Small intestine (tissue), 7 donors: ENCODE measurements at regions not wholly inside any gene's neighbourhood (a gene's known extent, or its start where the extent isn't known, plus 50 kb on each side); places are given as distances from the start of the nearest gene placed in this dataset.

ENCODE experiments used
- DNase-seq, 2 donors: peaks; one replicate each; pipeline versions ENCODE4 v3.0.0 to v3.0.0-alpha.2; 2013
- FAIRE-seq: peaks from 2 replicates; lab custom pipeline; 2012; peaks lifted over from hg19 to GRCh38; lab: Jason Lieb, UNC
- H3K27ac ChIP-seq, 3 donors: one replicate each; pipeline ENCODE4 v1.5.1; 2013; ENCODE audit warnings: low read length in 2 of 3, mild to moderate bottlenecking in 2 of 3, control low read depth in 1 of 3, inconsistent platforms in 1 of 3, low read depth in 1 of 3, moderate library complexity in 1 of 3
- H3K27me3 ChIP-seq, 3 donors: one replicate each; pipeline ENCODE4 v1.6.1; 2013; ENCODE audit warnings: low read length in 3 of 3, inconsistent platforms in 1 of 3; ENCODE audit not compliant: control insufficient read depth in 3 of 3, insufficient read depth in 3 of 3
- H3K36me3 ChIP-seq, 3 donors: one replicate each; pipeline ENCODE4 v1.6.1; 2013; ENCODE audit warnings: low read length in 3 of 3, inconsistent platforms in 1 of 3, low read depth in 1 of 3, mild to moderate bottlenecking in 1 of 3, moderate library complexity in 1 of 3; ENCODE audit not compliant: control insufficient read depth in 3 of 3, insufficient read depth in 2 of 3
- H3K4me1 ChIP-seq, 3 donors: one replicate each; pipeline ENCODE4 v1.6.1; 2013; ENCODE audit warnings: low read length in 2 of 3, inconsistent platforms in 1 of 3, low read depth in 1 of 3, mild to moderate bottlenecking in 1 of 3, moderate library complexity in 1 of 3; ENCODE audit not compliant: control insufficient read depth in 3 of 3, insufficient read depth in 2 of 3
- H3K4me3 ChIP-seq, 3 donors: one replicate each; pipeline ENCODE4 v1.5.1; 2013; ENCODE audit warnings: low read length in 3 of 3, control low read depth in 1 of 3, inconsistent platforms in 1 of 3, low read depth in 1 of 3, mild to moderate bottlenecking in 1 of 3, moderate library complexity in 1 of 3
- H3K9me3 ChIP-seq, 2 donors: one replicate each; pipeline ENCODE4 v1.6.1; 2013; ENCODE audit warnings: low read depth in 1 of 2, low read length in 1 of 2; ENCODE audit not compliant: control insufficient read depth in 2 of 2, insufficient read depth in 1 of 2
- WGBS, 3 donors: extraction: QIAGEN DNeasy Blood & Tissue Kit; methylation state at CpG; one replicate each; pipeline ENCODE4 v1.1.7; 2013; 5-methylcytosine and 5-hydroxymethylcytosine counted together
- donor health status: healthy with polysubstance abuse.
- donor health status: control.
- donor health status: control.
- donor health status: Bipolar disorder and iron deficiency.
- donor health status: healthy.

- DNase-seq (no peak), FAIRE-seq (no peak)
- no peaks in the 10 kb centered on the region for H3K27me3 ChIP-seq
- 10 to 18% (median 13%) methylated on average over 12 of the region's 12 CpGs for WGBS, 3 donors
- H3K27ac ChIP-seq: no peak overlapping the region
- no peak overlapping the region for H3K4me3 ChIP-seq
- no peaks in the 10 kb centered on the region for H3K9me3 ChIP-seq
- H3K4me1 ChIP-seq: no peaks in the 10 kb centered on the region
- H3K36me3 ChIP-seq: no peaks in the 10 kb centered on the region
Observed at GRCh38 chr5:174300941-174301761, 255.6 kb downstream of the NSG2 start.

- FAIRE-seq: no peak
- no peaks in the 10 kb centered on the region for H3K4me1 ChIP-seq
- WGBS, 3 donors: 73 to 81% (median 74%) methylated on average over 10 of the region's 10 CpGs
Observed at GRCh38 chr5:174301848-174302625, 256.5 kb downstream of the NSG2 start.

DNA sequence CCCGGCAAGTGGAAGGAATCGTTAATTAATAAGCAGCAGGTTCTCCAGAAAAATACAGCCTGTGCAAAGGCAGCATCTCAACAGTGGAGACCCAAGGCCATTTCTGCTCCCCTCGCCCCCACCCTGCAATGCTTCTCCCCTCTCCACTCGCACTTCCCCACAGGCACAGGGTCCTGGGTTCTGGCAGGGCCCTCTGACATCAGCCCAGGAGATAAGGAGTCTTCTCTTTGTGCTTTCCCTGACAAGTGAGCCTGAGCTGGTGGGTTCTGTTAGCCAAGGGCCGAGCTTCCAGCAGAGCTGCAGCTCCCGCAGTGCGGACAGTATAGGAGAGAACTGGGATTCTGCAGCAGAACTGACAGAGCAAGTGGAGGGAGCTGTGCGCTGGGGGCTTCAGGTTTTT is 257.5 kb downstream of the NSG2 start:
- Histone ChIP-seq H3K9me3 (no peaks in the 10 kb centered on the region), H3K36me3 (no peaks in the 10 kb centered on the region), H3K4me1 (no peaks in the 10 kb centered on the region), H3K27me3 (no peaks in the 10 kb centered on the region), H3K27ac (no peak overlapping the region), H3K4me3 (no peak overlapping the region)
- DNase-seq (no peak), FAIRE-seq (no peak)
- WGBS, 3 donors: 54 to 64% (median 62%) methylated on average over 8 of the region's 8 CpGs

More at GRCh38 chr5:174301848-174302625, 256.5 kb downstream of the NSG2 start:
- Histone ChIP-seq H3K27ac (no peak overlapping the region), H3K9me3 (no peaks in the 10 kb centered on the region), H3K27me3 (no peaks in the 10 kb centered on the region), H3K36me3 (no peaks in the 10 kb centered on the region), H3K4me3 (no peak overlapping the region)
- no peak for DNase-seq

DNA sequence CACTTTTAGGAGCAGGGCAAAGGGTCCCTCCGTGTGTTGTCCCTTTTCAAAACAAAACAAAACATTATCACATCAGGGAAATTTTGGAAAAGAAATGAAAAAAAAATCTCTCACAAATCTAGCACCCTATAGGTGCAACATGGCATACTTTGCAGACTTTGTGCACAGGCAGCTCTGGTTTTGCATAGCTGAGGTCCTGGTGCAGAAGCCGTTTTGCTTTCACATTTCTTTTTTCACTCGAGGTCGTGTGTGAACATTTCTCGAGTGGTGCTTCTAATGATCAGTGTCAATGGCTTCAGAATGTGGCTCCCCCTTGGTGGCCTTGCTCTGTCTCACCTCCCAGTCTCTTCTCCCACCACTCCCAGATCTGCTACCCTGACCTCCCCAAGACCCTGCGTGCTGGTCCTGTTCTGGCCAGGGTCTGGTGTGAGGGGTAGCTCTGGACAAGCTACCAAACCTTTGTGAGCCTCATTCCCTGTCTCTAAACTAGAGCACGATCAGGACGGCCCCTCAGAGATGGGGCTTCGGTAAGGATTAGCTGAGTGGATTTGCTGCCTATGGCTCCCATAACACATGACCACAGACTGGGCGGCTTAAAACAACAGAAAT is 258.0 kb downstream of the NSG2 start:
- Histone ChIP-seq H3K4me1 (no peaks in the 10 kb centered on the region), H3K4me3 (no peak overlapping the region), H3K36me3 (no peaks in the 10 kb centered on the region), H3K9me3 (no peaks in the 10 kb centered on the region), H3K27me3 (no peaks in the 10 kb centered on the region), H3K27ac (no peak overlapping the region)
- DNase-seq: no peak
- no peak for FAIRE-seq
- 66 to 72% (median 69%) methylated on average over 10 of the region's 10 CpGs for WGBS, 3 donors

DNA sequence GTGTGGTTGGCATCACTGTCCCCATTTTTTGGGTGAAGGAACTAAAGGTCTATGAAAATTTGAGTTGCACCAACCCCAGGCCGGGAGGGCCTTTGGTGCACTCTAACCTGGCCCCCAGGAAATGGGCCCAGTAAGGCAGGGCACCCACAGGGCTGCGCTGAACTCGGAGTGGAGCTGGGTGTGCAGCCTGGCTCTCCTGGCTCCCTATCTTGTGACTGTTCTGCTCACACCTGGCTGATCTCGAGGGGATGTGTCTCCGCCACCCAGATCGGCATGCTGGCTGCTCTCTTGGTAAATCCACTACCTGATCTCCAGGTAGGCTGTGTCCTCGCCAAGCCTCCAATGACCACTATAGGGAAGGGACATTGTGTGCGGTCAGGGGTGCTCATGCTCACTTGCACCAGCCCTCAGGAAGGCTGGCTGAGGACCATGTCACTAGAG is 259.8 kb downstream of the NSG2 start:
- H3K36me3 ChIP-seq: no peaks in the 10 kb centered on the region
- H3K4me3 ChIP-seq: no peak overlapping the region
- DNase-seq (no peak), FAIRE-seq (no peak)
- 67 to 79% (median 74%) methylated on average over 7 to 8 of the region's 8 CpGs for WGBS, 3 donors
- no peaks in the 10 kb centered on the region for H3K9me3 ChIP-seq
- H3K4me1 ChIP-seq: no peaks in the 10 kb centered on the region
- no peak overlapping the region for H3K27ac ChIP-seq
- no peaks in the 10 kb centered on the region for H3K27me3 ChIP-seq

- H3K9me3 ChIP-seq: no peaks in the 10 kb centered on the region
- 78 to 82% (median 79%) methylated on average over 11 of the region's 11 CpGs for WGBS, 3 donors
- H3K27me3 ChIP-seq: peaks cover 0 to 9% (median 3%) of the 10 kb centered on the region in 3 donors
- H3K4me1 ChIP-seq: no peaks in the 10 kb centered on the region
- no peak overlapping the region for H3K27ac ChIP-seq
- H3K4me3 ChIP-seq: no peak overlapping the region
- no peaks in the 10 kb centered on the region for H3K36me3 ChIP-seq
- DNase-seq (no peak), FAIRE-seq (no peak)
Observed at GRCh38 chr5:174306345-174307030, 261.0 kb downstream of the NSG2 start.

- no peak overlapping the region for H3K4me3 ChIP-seq
- WGBS, 3 donors: 48 to 52% (median 51%) methylated on average over 11 of the region's 11 CpGs
- H3K27ac ChIP-seq: no peak overlapping the region
- H3K4me1 ChIP-seq: no peaks in the 10 kb centered on the region
- peaks cover 0 to 12% (median 7%) of the 10 kb centered on the region in 3 donors for H3K27me3 ChIP-seq
- no peaks in the 10 kb centered on the region for H3K9me3 ChIP-seq
- DNase-seq (no peak), FAIRE-seq (no peak)
- no peaks in the 10 kb centered on the region for H3K36me3 ChIP-seq
Observed at GRCh38 chr5:174307031-174307408, 261.5 kb downstream of the NSG2 start.
